PC-3 (cell line): ENCODE measurements at regions not wholly inside any gene's neighbourhood (a gene's known extent, or its start where the extent isn't known, plus 50 kb on each side); places are given as distances from the start of the nearest gene placed in this dataset.

Source experiments
- ATAC-seq: fragments of 200-7000 bp; cut with Tn5 transposase; 2 replicates; pipeline ENCODE4 v1.9.1; 2020; ENCODE audit warnings: mild to moderate bottlenecking, moderate library complexity
- BruUV-seq: library from RNA; stranded (reverse); fragments of 400-500 nt; replicated peaks from 2 replicates; lab custom pipeline; 2021; lab: Mats Ljungman, UMichigan
- CTCF ChIA-PET: fragments of 300-600 bp; sonication (Branson Sonifier 250); formaldehyde crosslinking; loops from one replicate; lab custom pipeline; 2022; ENCODE audit warnings: antibody characterized with exemption; lab: Charles Lee
- POLR2A ChIA-PET: fragments of 300-600 bp; sonication (Branson Sonifier 250); formaldehyde crosslinking; loops from one replicate; lab custom pipeline; 2022; ENCODE audit warnings: antibody characterized with exemption; ENCODE audit not compliant: unreplicated experiment; lab: Charles Lee
- DNase-seq: peaks from one replicate; pipeline ENCODE4 v3.0.0-alpha.2; 2015
- H2AFZ ChIP-seq: fragments of 300-600 bp; sonication (generic); 2 replicates; pipeline ENCODE4 v1.6.0; 2016; ENCODE audit warnings: antibody characterized with exemption, low read length
- H3F3A ChIP-seq: fragments of 300-600 bp; sonication (generic); one replicate; pipeline ENCODE4 v1.6.0; 2017; ENCODE audit warnings: antibody characterized with exemption, low read length, control low read depth, mild to moderate bottlenecking; ENCODE audit not compliant: unreplicated experiment
- H3K27ac ChIP-seq: fragments of 300-600 bp; sonication (generic); 2 replicates; pipeline ENCODE4 v1.5.1; 2016; ENCODE audit warnings: mild to moderate bottlenecking, low read length
- H3K27me3 ChIP-seq: fragments of 300-600 bp; sonication (generic); 2 replicates; pipeline ENCODE4 v1.6.1; 2016; ENCODE audit warnings: low read length, mixed read lengths
- H3K36me3 ChIP-seq: fragments of 300-600 bp; sonication (generic); 2 replicates; pipeline ENCODE4 v1.6.1; 2016; ENCODE audit warnings: low read depth, mixed run types, low read length, mixed read lengths
- H3K4me1 ChIP-seq: fragments of 300-600 bp; sonication (generic); 2 replicates; pipeline ENCODE4 v1.5.1; 2016; ENCODE audit warnings: low read length; ENCODE audit not compliant: insufficient read depth
- H3K4me2 ChIP-seq: fragments of 300-600 bp; sonication (generic); 2 replicates; pipeline ENCODE4 v1.6.0; 2016; ENCODE audit warnings: low read length
- H3K4me3 ChIP-seq: fragments of 300-600 bp; sonication (generic); 2 replicates; pipeline ENCODE4 v1.5.1; 2016; ENCODE audit warnings: mild to moderate bottlenecking, low read length, mixed read lengths
- H3K79me2 ChIP-seq: fragments of 300-600 bp; sonication (generic); 2 replicates; pipeline ENCODE4 v1.6.1; 2017; ENCODE audit warnings: low read length, mixed read lengths
- H3K9ac ChIP-seq: fragments of 300-600 bp; sonication (generic); 2 replicates; pipeline ENCODE4 v1.6.0; 2016; ENCODE audit warnings: mild to moderate bottlenecking, low read length
- H3K9me2 ChIP-seq: fragments of 300-600 bp; sonication (generic); replicated peaks from 2 replicates; pipeline ENCODE4 v1.6.1; 2016; ENCODE audit warnings: mixed run types, low read length, mixed read lengths
- H3K9me3 ChIP-seq: fragments of 300-600 bp; sonication (generic); 2 replicates; pipeline ENCODE4 v1.6.1; 2016; ENCODE audit warnings: low read length, mixed read lengths
- H4K20me1 ChIP-seq: fragments of 300-600 bp; sonication (generic); 2 replicates; pipeline ENCODE4 v1.6.1; 2016; ENCODE audit warnings: low read length, mixed read lengths
- EZH2 ChIP-seq: fragments of 300-600 bp; sonication (generic); IDR thresholded peaks from one replicate; pipeline ENCODE4 v1.6.1; 2017; ENCODE audit warnings: antibody characterized with exemption, mild to moderate bottlenecking, low read length; ENCODE audit not compliant: unreplicated experiment
- EZH2phosphoT487 ChIP-seq: fragments of 300-600 bp; sonication (generic); IDR thresholded peaks from 2 replicates; pipeline ENCODE4 v1.6.1; 2018; ENCODE audit warnings: mild to moderate bottlenecking, antibody characterized with exemption, low read length, borderline replicate concordance
- intact Hi-C: fragments of 100-400 bp; cut with micrococcal nuclease; formaldehyde crosslinking; loops from 2 replicates; pipeline ENCODE4 v1.9.0; 2023
- TF ChIP-seq, protein P1 (sequence below): fragments of 300-600 bp; sonication (generic); conservative IDR thresholded peaks from 2 replicates; pipeline ENCODE4 v1.5.1; 2017; ENCODE audit warnings: antibody characterized with exemption, low read depth, mild to moderate bottlenecking, low read length

DNA sequence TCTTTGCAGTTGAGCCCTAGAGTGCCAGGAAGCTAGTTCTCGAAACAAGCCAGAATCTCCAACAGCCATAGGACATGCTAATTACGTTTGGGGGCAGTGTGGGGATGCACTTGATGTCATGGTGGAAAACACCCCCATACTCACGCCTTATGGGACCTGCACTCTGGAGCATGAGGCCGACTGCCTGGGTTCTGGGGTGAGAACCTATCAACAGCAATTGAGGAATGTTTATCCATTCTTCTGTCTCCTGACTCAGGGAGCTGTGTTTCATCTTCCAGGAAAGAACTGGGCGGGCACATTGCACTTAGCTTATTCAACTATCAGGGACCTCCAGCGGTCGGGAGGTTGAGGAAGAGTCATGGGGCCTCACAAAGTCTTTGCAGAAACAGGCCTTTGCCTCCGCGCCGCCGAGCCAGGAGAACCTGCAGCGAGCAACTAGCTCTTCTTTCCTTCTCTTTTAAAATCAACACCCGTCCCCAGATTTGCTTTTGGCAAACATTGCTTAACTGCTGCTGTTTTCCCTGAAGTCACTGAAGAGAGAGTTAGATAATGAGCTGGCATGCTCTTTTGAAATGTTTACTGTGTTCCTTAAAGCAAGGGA, 226.1 kb upstream of the DIO3 start:
- DNase-seq (no peak), ATAC-seq (no peak)
- Histone ChIP-seq H3K4me1 (peaks cover 10% of the 10 kb centered on the region), H3K4me3 (no peak overlapping the region), H3K27me3 (0 out of 2 replicates have a peak, but pooled peaks cover 4% of the 10 kb centered on the region), H3K36me3 (no peaks in the 10 kb centered on the region), H2AFZ (no peak overlapping the region), H4K20me1 (no peaks in the 10 kb centered on the region), H3F3A (no peaks in the 10 kb centered on the region), H3K4me2 (no peak overlapping the region), H3K9me3 (no peaks in the 10 kb centered on the region), H3K9ac (no peak overlapping the region), H3K9me2 (no peaks in the 10 kb centered on the region), H3K79me2 (no peaks in the 10 kb centered on the region), H3K27ac (no peak overlapping the region)
- TF ChIP-seq EZH2 (no peak), EZH2phosphoT487 (no peak)
- TF ChIP-seq, protein P1, sequence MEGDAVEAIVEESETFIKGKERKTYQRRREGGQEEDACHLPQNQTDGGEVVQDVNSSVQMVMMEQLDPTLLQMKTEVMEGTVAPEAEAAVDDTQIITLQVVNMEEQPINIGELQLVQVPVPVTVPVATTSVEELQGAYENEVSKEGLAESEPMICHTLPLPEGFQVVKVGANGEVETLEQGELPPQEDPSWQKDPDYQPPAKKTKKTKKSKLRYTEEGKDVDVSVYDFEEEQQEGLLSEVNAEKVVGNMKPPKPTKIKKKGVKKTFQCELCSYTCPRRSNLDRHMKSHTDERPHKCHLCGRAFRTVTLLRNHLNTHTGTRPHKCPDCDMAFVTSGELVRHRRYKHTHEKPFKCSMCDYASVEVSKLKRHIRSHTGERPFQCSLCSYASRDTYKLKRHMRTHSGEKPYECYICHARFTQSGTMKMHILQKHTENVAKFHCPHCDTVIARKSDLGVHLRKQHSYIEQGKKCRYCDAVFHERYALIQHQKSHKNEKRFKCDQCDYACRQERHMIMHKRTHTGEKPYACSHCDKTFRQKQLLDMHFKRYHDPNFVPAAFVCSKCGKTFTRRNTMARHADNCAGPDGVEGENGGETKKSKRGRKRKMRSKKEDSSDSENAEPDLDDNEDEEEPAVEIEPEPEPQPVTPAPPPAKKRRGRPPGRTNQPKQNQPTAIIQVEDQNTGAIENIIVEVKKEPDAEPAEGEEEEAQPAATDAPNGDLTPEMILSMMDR, result no peak
- intact Hi-C loops, result no loop called here
- CTCF ChIA-PET, result no interaction called here
- no TSS peak for BruUV-seq
- POLR2A ChIA-PET, result no interaction called here

DNA sequence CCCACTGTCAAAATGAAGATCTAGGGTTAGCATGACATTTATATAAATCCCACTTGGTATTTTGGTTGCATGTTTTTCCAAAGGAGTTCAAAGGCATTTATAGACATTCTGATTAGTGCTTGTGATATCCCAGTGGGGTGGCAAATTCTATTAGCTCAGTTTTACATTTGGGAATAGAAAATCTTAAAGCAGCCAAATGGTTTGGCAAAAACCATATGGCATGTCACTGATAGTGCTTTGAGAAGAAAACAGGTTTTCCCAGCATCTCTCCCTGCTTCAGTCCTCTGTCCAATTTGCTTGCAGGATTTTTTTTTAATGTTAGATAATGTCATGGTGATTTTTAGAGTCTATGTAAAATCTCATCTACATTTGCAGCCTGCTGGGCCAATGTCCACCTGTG, 225.1 kb upstream of the DIO3 start:
- 0 out of 2 replicates have a peak, but pooled peaks cover 4% of the 10 kb centered on the region for H3K27me3 ChIP-seq

DNA sequence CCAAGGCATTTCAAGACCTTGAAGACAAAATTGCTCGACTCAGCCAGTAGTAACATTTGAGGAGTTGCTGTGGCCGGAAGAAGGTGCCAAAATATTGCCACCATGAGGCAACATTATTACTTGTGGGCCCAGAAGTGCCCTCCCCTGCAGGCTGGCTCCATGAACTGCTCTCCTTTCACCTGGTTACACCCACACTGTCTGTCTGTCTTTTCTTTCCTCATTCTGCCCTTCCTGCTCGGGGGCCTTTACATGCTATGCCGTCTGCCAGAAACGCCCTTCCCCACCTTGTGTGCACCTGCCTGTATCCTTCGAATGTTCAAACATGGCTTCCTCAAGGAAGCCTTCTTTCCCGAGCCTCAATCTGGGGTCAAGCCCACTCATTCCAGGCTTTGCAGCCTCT, 224.2 kb upstream of the DIO3 start:
- no peaks in the 10 kb centered on the region for H4K20me1 ChIP-seq
- H3K4me3 ChIP-seq, result no peak overlapping the region
- no peak overlapping the region for H2AFZ ChIP-seq
- peaks cover 10% of the 10 kb centered on the region for H3K4me1 ChIP-seq
- ChIA-PET CTCF (interaction anchor here (0.6 kb wide), 1 partner anchor 323 kb away, joined by 5 read pairs; no protein-coding TSS in a partner anchor), POLR2A (no interaction called here)
- H3K9ac ChIP-seq, result no peak overlapping the region
- DNase-seq (no peak), ATAC-seq (no peak)
- TF ChIP-seq EZH2phosphoT487 (no peak), EZH2 (no peak)
- TF ChIP-seq, protein P1, result no peak
- no peaks in the 10 kb centered on the region for H3K9me3 ChIP-seq
- intact Hi-C loops, result no loop called here
- H3K9me2 ChIP-seq, result no peaks in the 10 kb centered on the region
- no TSS peak for BruUV-seq
- H3K27ac ChIP-seq, result no peak overlapping the region
- H3K79me2 ChIP-seq, result no peaks in the 10 kb centered on the region
- H3F3A ChIP-seq, result no peaks in the 10 kb centered on the region
- 0 out of 2 replicates have a peak, but pooled peaks cover 4% of the 10 kb centered on the region for H3K27me3 ChIP-seq
- H3K4me2 ChIP-seq, result no peak overlapping the region
- H3K36me3 ChIP-seq, result no peaks in the 10 kb centered on the region

More for the DNA sequence above, 225.1 kb upstream of the DIO3 start:
- no peaks in the 10 kb centered on the region for H3K79me2 ChIP-seq
- H3K4me3 ChIP-seq, result no peak overlapping the region
- POLR2A ChIA-PET, result no interaction called here
- ATAC-seq (no peak), DNase-seq (no peak)
- H3K27ac ChIP-seq, result no peak overlapping the region
- no peaks in the 10 kb centered on the region for H3K36me3 ChIP-seq
- no peaks in the 10 kb centered on the region for H4K20me1 ChIP-seq
- no peak overlapping the region for H3K9ac ChIP-seq
- CTCF ChIA-PET, result no interaction called here
- BruUV-seq, result no TSS peak
- H3K9me3 ChIP-seq, result no peaks in the 10 kb centered on the region
- no peak overlapping the region for H2AFZ ChIP-seq
- TF ChIP-seq EZH2phosphoT487 (no peak), EZH2 (no peak)
- TF ChIP-seq, protein P1, result no peak
- intact Hi-C loops, result no loop called here
- H3K4me1 ChIP-seq, result peaks cover 10% of the 10 kb centered on the region
- no peaks in the 10 kb centered on the region for H3K9me2 ChIP-seq
- no peaks in the 10 kb centered on the region for H3F3A ChIP-seq
- no peak overlapping the region for H3K4me2 ChIP-seq
